ENCODE measurements at regions not wholly inside any gene's neighbourhood (a gene's known extent, or its start where the extent isn't known, plus 50 kb on each side); places are given as distances from the start of the nearest gene placed in this dataset.

- no peak for DNase-seq (ENCODE audit: low read depth in 3 of 3, low spot score in 2 of 3)
These were observed 984.0 kb upstream of the TMEM132C start for GRCh38 chr12:127282786-127283565.

- no peak for DNase-seq (ENCODE audit: low read depth in 3 of 3, low spot score in 2 of 3)
These were observed 982.9 kb upstream of the TMEM132C start for GRCh38 chr12:127284021-127284420.

- no peak for DNase-seq (ENCODE audit: low read depth in 3 of 3, low spot score in 2 of 3)
These were observed 982.0 kb upstream of the TMEM132C start for GRCh38 chr12:127284870-127285431.

GRCh38 chr12:127286281-127286680, 980.7 kb upstream of the TMEM132C start:
- DNase-seq (ENCODE audit: low read depth in 3 of 3, low spot score in 2 of 3) = no peak

- no peak for DNase-seq (ENCODE audit: low read depth in 3 of 3, low spot score in 2 of 3)
These were observed 979.7 kb upstream of the TMEM132C start for GRCh38 chr12:127287256-127287655.

GRCh38 chr12:127290251-127290650, 976.7 kb upstream of the TMEM132C start:
- no peak for DNase-seq (ENCODE audit: low read depth in 3 of 3, low spot score in 2 of 3)

GRCh38 chr12:127292736-127293135, 974.2 kb upstream of the TMEM132C start:
- DNase-seq (ENCODE audit: low read depth in 3 of 3, low spot score in 2 of 3) = no peak

- no peak for DNase-seq (ENCODE audit: low read depth in 3 of 3, low spot score in 2 of 3)
These were observed 973.3 kb upstream of the TMEM132C start for GRCh38 chr12:127293507-127294310.

- no peak for DNase-seq (ENCODE audit: low read depth in 3 of 3, low spot score in 2 of 3)
These were observed 972.2 kb upstream of the TMEM132C start for GRCh38 chr12:127294651-127295210.

- DNase-seq (ENCODE audit: low read depth in 3 of 3, low spot score in 2 of 3) = no peak
These were observed 971.3 kb upstream of the TMEM132C start for GRCh38 chr12:127295630-127296029.

- no peak for DNase-seq (ENCODE audit: low read depth in 3 of 3, low spot score in 2 of 3)
These were observed 970.4 kb upstream of the TMEM132C start for GRCh38 chr12:127296591-127296990.

GRCh38 chr12:127297327-127297726, 969.6 kb upstream of the TMEM132C start:
- DNase-seq (ENCODE audit: low read depth in 3 of 3, low spot score in 2 of 3) = no peak

- no peak for DNase-seq (ENCODE audit: low read depth in 3 of 3, low spot score in 2 of 3)
These were observed 966.9 kb upstream of the TMEM132C start for GRCh38 chr12:127300075-127300474.

- DNase-seq (ENCODE audit: low read depth in 3 of 3, low spot score in 2 of 3) = no peak
These were observed 966.2 kb upstream of the TMEM132C start for GRCh38 chr12:127300753-127301152.

GRCh38 chr12:127301876-127302275, 965.1 kb upstream of the TMEM132C start:
- DNase-seq (ENCODE audit: low read depth in 3 of 3, low spot score in 2 of 3) = no peak

GRCh38 chr12:127304751-127305725, 961.9 kb upstream of the TMEM132C start:
- no peak for DNase-seq (ENCODE audit: low read depth in 3 of 3, low spot score in 2 of 3)

- DNase-seq (ENCODE audit: low read depth in 3 of 3, low spot score in 2 of 3) = no peak
These were observed 960.3 kb upstream of the TMEM132C start for GRCh38 chr12:127306604-127307215.

GRCh38 chr12:127307528-127307927, 959.4 kb upstream of the TMEM132C start:
- no peak for DNase-seq (ENCODE audit: low read depth in 3 of 3, low spot score in 2 of 3)

GRCh38 chr12:127308148-127308547, 958.8 kb upstream of the TMEM132C start:
- DNase-seq (ENCODE audit: low read depth in 3 of 3, low spot score in 2 of 3) = no peak

GRCh38 chr12:127310548-127310947, 956.4 kb upstream of the TMEM132C start:
- DNase-seq (ENCODE audit: low read depth in 3 of 3, low spot score in 2 of 3) = no peak
